ENCODE measurements at regions not wholly inside any gene's neighbourhood (a gene's known extent, or its start where the extent isn't known, plus 50 kb on each side); places are given as distances from the start of the nearest gene placed in this dataset.

- Histone ChIP-seq H3K4me2 (ENCODE audit: low read length) (no peak overlapping the region), H3K4me3 (ENCODE audit: low read length) (no peak overlapping the region), H3K27ac (ENCODE audit: low read depth, low read length) (no peak overlapping the region)
Observed at GRCh38 chr5:86909418-86910295, 291.9 kb downstream of the COX7C start.

GRCh38 chr5:86917117-86917579, 299.4 kb downstream of the COX7C start:
- H3K4me2 ChIP-seq (ENCODE audit: low read length), result no peak overlapping the region

More at GRCh38 chr5:86909418-86910295, 291.9 kb downstream of the COX7C start:
- H3F3A ChIP-seq (ENCODE audit: control insufficient read depth, insufficient read depth), result no peaks in the 10 kb centered on the region
- no peak for TF ChIP-seq EZH2phosphoT487 (IDR thresholded peaks at IDR 0.05; ENCODE audit: borderline replicate concordance, low read length)
- H3K79me2 ChIP-seq (ENCODE audit: control insufficient read depth, low read length), result no peaks in the 10 kb centered on the region
- H3K9me3 ChIP-seq (ENCODE audit: control insufficient read depth, insufficient read depth, low read length), result no peaks in the 10 kb centered on the region
- H3K9me2 ChIP-seq (replicated peaks; ENCODE audit: control insufficient read depth, low read length), result no peaks in the 10 kb centered on the region
- H3K27me3 ChIP-seq (ENCODE audit: control insufficient read depth, low read length), result no peaks in the 10 kb centered on the region
- H3K4me1 ChIP-seq (ENCODE audit: control insufficient read depth, low read length), result no peaks in the 10 kb centered on the region
- no peaks in the 10 kb centered on the region for H4K20me1 ChIP-seq (ENCODE audit: control insufficient read depth, insufficient read depth, low read depth, low read length)
- no peaks in the 10 kb centered on the region for H3K36me3 ChIP-seq (ENCODE audit: control insufficient read depth, low read length)

GRCh38 chr5:86918246-86918645, 300.5 kb downstream of the COX7C start:
- Histone ChIP-seq H3K4me1 (ENCODE audit: control insufficient read depth, low read length) (no peaks in the 10 kb centered on the region), H3F3A (ENCODE audit: control insufficient read depth, insufficient read depth) (peaks cover 3% of the 10 kb centered on the region; the same call in 1 of the 2 replicates), H3K36me3 (ENCODE audit: control insufficient read depth, low read length) (no peaks in the 10 kb centered on the region), H3K4me2 (ENCODE audit: low read length) (no peak overlapping the region), H3K9me3 (ENCODE audit: control insufficient read depth, insufficient read depth, low read length) (no peaks in the 10 kb centered on the region), H3K27me3 (ENCODE audit: control insufficient read depth, low read length) (no peaks in the 10 kb centered on the region), H3K27ac (ENCODE audit: low read depth, low read length) (no peak overlapping the region), H3K4me3 (ENCODE audit: low read length) (no peak overlapping the region), H3K9me2 (replicated peaks; ENCODE audit: control insufficient read depth, low read length) (no peaks in the 10 kb centered on the region), H4K20me1 (ENCODE audit: control insufficient read depth, insufficient read depth, low read depth, low read length) (no peaks in the 10 kb centered on the region), H3K79me2 (ENCODE audit: control insufficient read depth, low read length) (no peaks in the 10 kb centered on the region)
- TF ChIP-seq CTCF (IDR thresholded peaks at IDR 0.05; ENCODE audit: low read depth, low read length, poor library complexity, severe bottlenecking), result no peak
- no peak for TF ChIP-seq EZH2phosphoT487 (IDR thresholded peaks at IDR 0.05; ENCODE audit: borderline replicate concordance, low read length)

More at GRCh38 chr5:86917117-86917579, 299.4 kb downstream of the COX7C start:
- H4K20me1 ChIP-seq (ENCODE audit: control insufficient read depth, insufficient read depth, low read depth, low read length), result no peaks in the 10 kb centered on the region
- H3K27ac ChIP-seq (ENCODE audit: low read depth, low read length), result no peak overlapping the region
- no peak overlapping the region for H3K4me3 ChIP-seq (ENCODE audit: low read length)
- H3K27me3 ChIP-seq (ENCODE audit: control insufficient read depth, low read length), result no peaks in the 10 kb centered on the region
- H3K9me3 ChIP-seq (ENCODE audit: control insufficient read depth, insufficient read depth, low read length), result no peaks in the 10 kb centered on the region
- no peak for TF ChIP-seq CTCF (IDR thresholded peaks at IDR 0.05; ENCODE audit: low read depth, low read length, poor library complexity, severe bottlenecking)
- no peak for TF ChIP-seq EZH2phosphoT487 (IDR thresholded peaks at IDR 0.05; ENCODE audit: borderline replicate concordance, low read length)
- H3K79me2 ChIP-seq (ENCODE audit: control insufficient read depth, low read length), result no peaks in the 10 kb centered on the region
- H3K9me2 ChIP-seq (replicated peaks; ENCODE audit: control insufficient read depth, low read length), result no peaks in the 10 kb centered on the region
- H3K36me3 ChIP-seq (ENCODE audit: control insufficient read depth, low read length), result no peaks in the 10 kb centered on the region
- peaks cover 3% of the 10 kb centered on the region; the same call in 1 of the 2 replicates for H3F3A ChIP-seq (ENCODE audit: control insufficient read depth, insufficient read depth)
- no peaks in the 10 kb centered on the region for H3K4me1 ChIP-seq (ENCODE audit: control insufficient read depth, low read length)

GRCh38 chr5:86926033-86926432, 308.3 kb downstream of the COX7C start:
- Histone ChIP-seq H3K36me3 (ENCODE audit: control insufficient read depth, low read length) (no peaks in the 10 kb centered on the region), H3K27ac (ENCODE audit: low read depth, low read length) (no peak overlapping the region), H3K4me3 (ENCODE audit: low read length) (no peak overlapping the region), H3K4me2 (ENCODE audit: low read length) (no peak overlapping the region), H3F3A (ENCODE audit: control insufficient read depth, insufficient read depth) (peaks cover 3% of the 10 kb centered on the region; the same call in 1 of the 2 replicates), H3K9me3 (ENCODE audit: control insufficient read depth, insufficient read depth, low read length) (no peaks in the 10 kb centered on the region), H4K20me1 (ENCODE audit: control insufficient read depth, insufficient read depth, low read depth, low read length) (no peaks in the 10 kb centered on the region), H3K27me3 (ENCODE audit: control insufficient read depth, low read length) (no peaks in the 10 kb centered on the region), H3K9me2 (replicated peaks; ENCODE audit: control insufficient read depth, low read length) (no peaks in the 10 kb centered on the region), H3K79me2 (ENCODE audit: control insufficient read depth, low read length) (no peaks in the 10 kb centered on the region), H3K4me1 (ENCODE audit: control insufficient read depth, low read length) (no peaks in the 10 kb centered on the region)
- no peak for TF ChIP-seq CTCF (IDR thresholded peaks at IDR 0.05; ENCODE audit: low read depth, low read length, poor library complexity, severe bottlenecking)
- TF ChIP-seq EZH2phosphoT487 (IDR thresholded peaks at IDR 0.05; ENCODE audit: borderline replicate concordance, low read length), result no peak
